GM12891 (cell line): ENCODE measurements at regions not wholly inside any gene's neighbourhood (a gene's known extent, or its start where the extent isn't known, plus 50 kb on each side); places are given as distances from the start of the nearest gene placed in this dataset.

Source experiments
- PAX5 ChIP-seq: IDR thresholded peaks from 2 replicates; pipeline ENCODE4 v1.6.1; 2011; ENCODE audit warnings: low read length, moderate library complexity, mild to moderate bottlenecking; ENCODE audit not compliant: insufficient read depth, severe bottlenecking
- POLR2A ChIP-seq: IDR thresholded peaks from 2 replicates; pipeline ENCODE4 v1.6.1; 2011; ENCODE audit warnings: low read depth, low read length, control low read depth
- POLR2AphosphoS5 ChIP-seq: IDR thresholded peaks from 2 replicates; pipeline ENCODE4 v1.6.1; 2011; ENCODE audit warnings: low read depth, low read length, control low read depth
- POU2F2 ChIP-seq: IDR thresholded peaks from 2 replicates; pipeline ENCODE4 v1.6.1; 2011; ENCODE audit warnings: low read depth, mild to moderate bottlenecking, control low read depth, low read length, moderate library complexity
- SPI1 ChIP-seq: IDR thresholded peaks from 2 replicates; pipeline ENCODE4 v1.6.1; 2011; ENCODE audit warnings: low read depth, low read length, control low read depth
- TAF1 ChIP-seq: IDR thresholded peaks from 2 replicates; pipeline ENCODE4 v1.6.1; 2011; ENCODE audit warnings: low read depth, low read length, control low read depth

GRCh38 chr7:153772966-153773365, 279.2 kb upstream of the DPP6 start:
- TF ChIP-seq TAF1 (no peak), PAX5 (no peak), POLR2AphosphoS5 (no peak), POLR2A (no peak), SPI1 (no peak), POU2F2 (no peak)
